Duodenal mucosa (tissue), 2 donors: ENCODE measurements at regions not wholly inside any gene's neighbourhood (a gene's known extent, or its start where the extent isn't known, plus 50 kb on each side); places are given as distances from the start of the nearest gene placed in this dataset.

Experiments
- H3K27ac ChIP-seq: one replicate; pipeline ENCODE4 v1.7.0; 2013; ENCODE audit warnings: low read depth, low read length
- H3K27me3 ChIP-seq, 2 donors: one replicate each; pipeline ENCODE4 v1.7.0; 2013; ENCODE audit warnings: low read length in 2 of 2, control low read depth in 1 of 2; ENCODE audit not compliant: insufficient read depth in 2 of 2, control insufficient read depth in 1 of 2
- H3K36me3 ChIP-seq, 2 donors: one replicate each; pipeline ENCODE4 v1.7.0; 2013; ENCODE audit warnings: low read length in 2 of 2, control low read depth in 1 of 2; ENCODE audit not compliant: insufficient read depth in 2 of 2, control insufficient read depth in 1 of 2
- H3K4me1 ChIP-seq, 2 donors: one replicate each; pipeline ENCODE4 v1.7.0; 2013; ENCODE audit warnings: low read length in 2 of 2, control low read depth in 1 of 2; ENCODE audit not compliant: insufficient read depth in 2 of 2, control insufficient read depth in 1 of 2
- H3K4me3 ChIP-seq, 2 donors: one replicate each; pipeline ENCODE4 v1.7.0; 2013; ENCODE audit warnings: low read length in 2 of 2, low read depth in 1 of 2
- H3K9ac ChIP-seq, 2 donors: one replicate each; pipeline ENCODE4 v1.7.0; 2013; ENCODE audit warnings: low read length in 2 of 2, low read depth in 1 of 2
- H3K9me3 ChIP-seq, 2 donors: one replicate each; pipeline ENCODE4 v1.7.0; 2013; ENCODE audit warnings: low read length in 2 of 2, control low read depth in 1 of 2; ENCODE audit not compliant: control insufficient read depth in 1 of 2

GRCh38 chr12:132439333-132439904 is 50.5 kb upstream of the FBRSL1 start:
- no peak overlapping the region for H3K9ac ChIP-seq

GRCh38 chr12:132438726-132439125 is 51.2 kb upstream of the FBRSL1 start:
- Histone ChIP-seq H3K36me3 (no peaks in the 10 kb centered on the region), H3K9me3 (no peaks in the 10 kb centered on the region), H3K27ac (no peak overlapping the region), H3K4me3 (no peak overlapping the region), H3K27me3 (peaks cover 0 to 16% of the 10 kb centered on the region in 2 donors), H3K4me1 (peaks cover 10 to 14% of the 10 kb centered on the region in 2 donors), H3K9ac (no peak overlapping the region)

More at GRCh38 chr12:132439333-132439904, 50.5 kb upstream of the FBRSL1 start:
- H3K4me3 ChIP-seq = no peak overlapping the region
- H3K9me3 ChIP-seq = no peaks in the 10 kb centered on the region
- peaks cover 0 to 15% of the 10 kb centered on the region in 2 donors for H3K27me3 ChIP-seq
- H3K4me1 ChIP-seq = peaks cover 10 to 14% of the 10 kb centered on the region in 2 donors
- H3K36me3 ChIP-seq = no peaks in the 10 kb centered on the region
- H3K27ac ChIP-seq = no peak overlapping the region

- H3K4me3 ChIP-seq = no peak overlapping the region
Observed at GRCh38 chr12:132437943-132438700, 51.8 kb upstream of the FBRSL1 start.

GRCh38 chr12:132437252-132437932 is 52.6 kb upstream of the FBRSL1 start:
- H3K27ac ChIP-seq = no peak overlapping the region
- H3K36me3 ChIP-seq = no peaks in the 10 kb centered on the region
- no peak overlapping the region for H3K4me3 ChIP-seq
- H3K9me3 ChIP-seq = no peaks in the 10 kb centered on the region
- no peak overlapping the region for H3K9ac ChIP-seq
- peaks cover 10 to 14% of the 10 kb centered on the region in 2 donors for H3K4me1 ChIP-seq
- peaks cover 0 to 21% of the 10 kb centered on the region in 2 donors for H3K27me3 ChIP-seq

More at GRCh38 chr12:132437943-132438700, 51.8 kb upstream of the FBRSL1 start:
- H3K27me3 ChIP-seq = peaks cover 0 to 20% of the 10 kb centered on the region in 2 donors
- H3K27ac ChIP-seq = no peak overlapping the region
- no peaks in the 10 kb centered on the region for H3K36me3 ChIP-seq
- no peaks in the 10 kb centered on the region for H3K9me3 ChIP-seq
- no peak overlapping the region for H3K9ac ChIP-seq
- H3K4me1 ChIP-seq = peaks cover 10 to 14% of the 10 kb centered on the region in 2 donors

GRCh38 chr12:132436791-132437251 is 53.1 kb upstream of the FBRSL1 start:
- H3K9ac ChIP-seq = no peak overlapping the region
- H3K9me3 ChIP-seq = no peaks in the 10 kb centered on the region
- H3K27me3 ChIP-seq = peaks cover 0 to 19% of the 10 kb centered on the region in 2 donors
- H3K4me1 ChIP-seq = peaks cover 10 to 14% of the 10 kb centered on the region in 2 donors
- no peaks in the 10 kb centered on the region for H3K36me3 ChIP-seq
- no peak overlapping the region for H3K27ac ChIP-seq
- no peak overlapping the region for H3K4me3 ChIP-seq

- peaks cover 15 to 18% of the 10 kb centered on the region in 2 donors for H3K4me1 ChIP-seq
- no peaks in the 10 kb centered on the region for H3K36me3 ChIP-seq
- no peak overlapping the region for H3K4me3 ChIP-seq
- no peak overlapping the region for H3K27ac ChIP-seq
- no peaks in the 10 kb centered on the region for H3K9me3 ChIP-seq
- H3K9ac ChIP-seq = no peak overlapping the region
- H3K27me3 ChIP-seq = peaks cover 0 to 11% of the 10 kb centered on the region in 2 donors
Observed at GRCh38 chr12:132435486-132436187, 54.3 kb upstream of the FBRSL1 start.

- Histone ChIP-seq H3K36me3 (no peaks in the 10 kb centered on the region), H3K27ac (no peak overlapping the region), H3K27me3 (peaks cover 0 to 11% of the 10 kb centered on the region in 2 donors), H3K9me3 (no peaks in the 10 kb centered on the region), H3K4me1 (peaks cover 29 to 33% of the 10 kb centered on the region in 2 donors), H3K9ac (no peak overlapping the region), H3K4me3 (no peak overlapping the region)
Observed at GRCh38 chr12:132433641-132434395, 56.1 kb upstream of the FBRSL1 start.

GRCh38 chr12:132432721-132433577 is 57.0 kb upstream of the FBRSL1 start:
- H3K27me3 ChIP-seq = peaks cover 0 to 11% of the 10 kb centered on the region in 2 donors
- H3K36me3 ChIP-seq = no peaks in the 10 kb centered on the region
- H3K9ac ChIP-seq = no peak overlapping the region
- peaks cover 29% of the 10 kb centered on the region in 2 donors for H3K4me1 ChIP-seq
- no peak overlapping the region for H3K27ac ChIP-seq
- no peak overlapping the region for H3K4me3 ChIP-seq
- H3K9me3 ChIP-seq = no peaks in the 10 kb centered on the region
